Mesothelial cell of epicardium (in vitro differentiated cells): ENCODE measurements at regions not wholly inside any gene's neighbourhood (a gene's known extent, or its start where the extent isn't known, plus 50 kb on each side); places are given as distances from the start of the nearest gene placed in this dataset.

Experiments
- DNase-seq, 2 experiments: peaks; one replicate each; pipeline ENCODE4 v3.0.0; 2021; ENCODE audit warnings: low spot score in 2 of 2; ENCODE audit not compliant: unreplicated experiment in 2 of 2
- H3K27ac Mint-ChIP-seq: 2 replicates; pipeline ENCODE4 v1.8.0; 2021; ENCODE audit warnings: mixed read lengths
- H3K27me3 Mint-ChIP-seq: 2 replicates; pipeline ENCODE4 v1.8.0; 2021; ENCODE audit warnings: low read depth, mixed read lengths
- H3K36me3 Mint-ChIP-seq: 2 replicates; pipeline ENCODE4 v1.8.0; 2021; ENCODE audit warnings: mixed read lengths
- H3K4me1 Mint-ChIP-seq: 2 replicates; pipeline ENCODE4 v1.8.0; 2021; ENCODE audit warnings: mixed read lengths
- H3K4me3 Mint-ChIP-seq: 2 replicates; pipeline ENCODE4 v1.8.0; 2021; ENCODE audit warnings: mild to moderate bottlenecking, moderate library complexity, mixed read lengths
- H3K9me3 Mint-ChIP-seq: 2 replicates; pipeline ENCODE4 v1.8.0; 2021; ENCODE audit warnings: mixed read lengths
- TF ChIP-seq, protein P1 (sequence below): fragments of 200-600 bp; sonication (generic); IDR thresholded peaks from one replicate; pipeline ENCODE4 v1.5.0; 2021; ENCODE audit warnings: antibody characterized with exemption; ENCODE audit not compliant: unreplicated experiment

- Mint-ChIP-seq H3K4me1 (peaks cover 41% of the 10 kb centered on the region), H3K27ac (peak overlapping the region; percentile 31), H3K4me3 (no peak overlapping the region), H3K9me3 (peaks cover 1% of the 10 kb centered on the region), H3K27me3 (no peaks in the 10 kb centered on the region), H3K36me3 (no peaks in the 10 kb centered on the region)
- TF ChIP-seq, protein P1, sequence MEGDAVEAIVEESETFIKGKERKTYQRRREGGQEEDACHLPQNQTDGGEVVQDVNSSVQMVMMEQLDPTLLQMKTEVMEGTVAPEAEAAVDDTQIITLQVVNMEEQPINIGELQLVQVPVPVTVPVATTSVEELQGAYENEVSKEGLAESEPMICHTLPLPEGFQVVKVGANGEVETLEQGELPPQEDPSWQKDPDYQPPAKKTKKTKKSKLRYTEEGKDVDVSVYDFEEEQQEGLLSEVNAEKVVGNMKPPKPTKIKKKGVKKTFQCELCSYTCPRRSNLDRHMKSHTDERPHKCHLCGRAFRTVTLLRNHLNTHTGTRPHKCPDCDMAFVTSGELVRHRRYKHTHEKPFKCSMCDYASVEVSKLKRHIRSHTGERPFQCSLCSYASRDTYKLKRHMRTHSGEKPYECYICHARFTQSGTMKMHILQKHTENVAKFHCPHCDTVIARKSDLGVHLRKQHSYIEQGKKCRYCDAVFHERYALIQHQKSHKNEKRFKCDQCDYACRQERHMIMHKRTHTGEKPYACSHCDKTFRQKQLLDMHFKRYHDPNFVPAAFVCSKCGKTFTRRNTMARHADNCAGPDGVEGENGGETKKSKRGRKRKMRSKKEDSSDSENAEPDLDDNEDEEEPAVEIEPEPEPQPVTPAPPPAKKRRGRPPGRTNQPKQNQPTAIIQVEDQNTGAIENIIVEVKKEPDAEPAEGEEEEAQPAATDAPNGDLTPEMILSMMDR, result no peak
- DNase-seq, result no peak
Observed at GRCh38 chr4:71266090-71266794, 72.6 kb upstream of the SLC4A4 start.

DNA sequence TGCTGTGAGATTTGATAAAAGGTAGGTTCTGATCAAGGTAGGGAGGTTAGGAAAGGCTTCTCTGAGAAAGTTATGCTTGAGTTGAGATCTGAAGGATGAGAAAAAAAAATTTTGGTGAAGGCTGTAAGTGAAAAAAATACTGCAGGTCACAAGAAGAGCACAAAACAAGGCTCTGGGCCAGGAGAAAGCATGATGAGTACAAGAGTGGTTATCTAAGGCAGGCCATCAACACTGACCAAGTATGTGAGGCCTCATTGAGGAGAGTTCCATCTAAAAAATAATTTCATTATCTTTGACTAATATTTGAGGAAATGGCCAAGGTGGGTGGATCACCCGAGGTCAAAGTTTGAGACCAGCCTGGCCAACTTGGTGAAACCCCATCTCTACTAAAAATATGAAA lies 71.6 kb upstream of the SLC4A4 start:
- Mint-ChIP-seq H3K27me3 (no peaks in the 10 kb centered on the region), H3K9me3 (peaks cover 4% of the 10 kb centered on the region), H3K4me3 (no peak overlapping the region), H3K4me1 (peaks cover 36% of the 10 kb centered on the region), H3K27ac (no peak overlapping the region), H3K36me3 (no peaks in the 10 kb centered on the region)
- TF ChIP-seq, protein P1, result no peak
- no peak for DNase-seq

DNA sequence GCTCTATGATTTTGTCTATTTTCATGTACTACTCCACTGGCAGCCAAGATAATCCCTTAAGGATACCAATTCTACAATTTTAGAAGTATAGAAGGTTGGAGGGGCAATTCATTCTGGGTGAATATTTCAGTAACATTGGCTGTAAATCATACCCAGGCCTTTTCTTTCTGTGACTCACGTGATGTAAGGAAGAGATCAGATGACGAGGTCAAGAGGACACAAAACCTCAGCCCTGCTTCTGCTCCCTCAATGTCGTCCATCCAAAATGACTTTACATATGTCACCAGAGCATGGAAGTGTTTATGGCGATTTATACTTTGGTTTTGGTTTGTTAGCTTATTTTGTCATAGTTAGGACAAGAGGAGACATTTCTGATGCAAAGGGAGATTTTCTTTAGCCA lies 70.7 kb upstream of the SLC4A4 start:
- no peaks in the 10 kb centered on the region for H3K36me3 Mint-ChIP-seq
- TF ChIP-seq, protein P1, result no peak
- peaks cover 4% of the 10 kb centered on the region for H3K9me3 Mint-ChIP-seq
- no peak for DNase-seq
- H3K27me3 Mint-ChIP-seq, result no peaks in the 10 kb centered on the region
- peak overlapping the region; percentile 4 for H3K27ac Mint-ChIP-seq
- H3K4me1 Mint-ChIP-seq, result peaks cover 30% of the 10 kb centered on the region
- no peak overlapping the region for H3K4me3 Mint-ChIP-seq

DNA sequence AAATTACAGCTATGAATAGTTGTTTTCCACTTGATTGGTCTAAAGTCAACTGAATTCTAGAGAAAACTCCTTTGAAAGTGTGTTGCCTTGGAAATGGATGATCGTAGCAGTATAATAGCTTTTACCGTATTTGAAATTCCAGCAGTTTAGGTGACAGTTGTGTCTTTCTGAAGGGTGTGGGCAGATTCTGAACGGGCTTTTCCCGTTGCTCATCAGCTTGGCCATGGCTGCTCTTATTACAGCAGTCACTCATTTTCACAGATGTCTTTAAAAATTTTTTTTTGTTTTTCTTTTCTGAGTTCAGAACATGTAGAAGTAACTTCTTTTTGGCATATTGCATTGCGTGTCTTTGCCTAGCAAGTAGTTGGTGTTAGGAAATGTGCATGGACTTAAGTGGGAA lies 69.6 kb upstream of the SLC4A4 start:
- no peak overlapping the region for H3K4me3 Mint-ChIP-seq
- H3K4me1 Mint-ChIP-seq, result peaks cover 27% of the 10 kb centered on the region
- H3K27me3 Mint-ChIP-seq, result no peaks in the 10 kb centered on the region
- DNase-seq, result no peak
- H3K9me3 Mint-ChIP-seq, result peaks cover 4% of the 10 kb centered on the region
- H3K36me3 Mint-ChIP-seq, result no peaks in the 10 kb centered on the region
- TF ChIP-seq, protein P1, result no peak
- no peak overlapping the region for H3K27ac Mint-ChIP-seq

GRCh38 chr4:71270901-71271300 lies 67.9 kb upstream of the SLC4A4 start:
- peaks cover 31% of the 10 kb centered on the region for H3K4me1 Mint-ChIP-seq
- no peak overlapping the region for H3K27ac Mint-ChIP-seq
- TF ChIP-seq, protein P1, result no peak
- no peak overlapping the region for H3K4me3 Mint-ChIP-seq
- H3K36me3 Mint-ChIP-seq, result no peaks in the 10 kb centered on the region
- peaks cover 4% of the 10 kb centered on the region for H3K9me3 Mint-ChIP-seq
- no peak for DNase-seq
- H3K27me3 Mint-ChIP-seq, result no peaks in the 10 kb centered on the region

GRCh38 chr4:71272976-71273375 lies 65.8 kb upstream of the SLC4A4 start:
- no peak for DNase-seq
- TF ChIP-seq, protein P1, result no peak
- Mint-ChIP-seq H3K9me3 (peaks cover 4% of the 10 kb centered on the region), H3K27ac (no peak overlapping the region), H3K4me1 (peaks cover 17% of the 10 kb centered on the region), H3K36me3 (no peaks in the 10 kb centered on the region), H3K27me3 (no peaks in the 10 kb centered on the region), H3K4me3 (no peak overlapping the region)
